ENCODE measurements at regions not wholly inside any gene's neighbourhood (a gene's known extent, or its start where the extent isn't known, plus 50 kb on each side); places are given as distances from the start of the nearest gene placed in this dataset.
"Not testable (repeated sequence)": the region's sequence is repeated elsewhere in the genome, so short reads cannot be mapped to it uniquely, and the experiment has no call there.

DNA sequence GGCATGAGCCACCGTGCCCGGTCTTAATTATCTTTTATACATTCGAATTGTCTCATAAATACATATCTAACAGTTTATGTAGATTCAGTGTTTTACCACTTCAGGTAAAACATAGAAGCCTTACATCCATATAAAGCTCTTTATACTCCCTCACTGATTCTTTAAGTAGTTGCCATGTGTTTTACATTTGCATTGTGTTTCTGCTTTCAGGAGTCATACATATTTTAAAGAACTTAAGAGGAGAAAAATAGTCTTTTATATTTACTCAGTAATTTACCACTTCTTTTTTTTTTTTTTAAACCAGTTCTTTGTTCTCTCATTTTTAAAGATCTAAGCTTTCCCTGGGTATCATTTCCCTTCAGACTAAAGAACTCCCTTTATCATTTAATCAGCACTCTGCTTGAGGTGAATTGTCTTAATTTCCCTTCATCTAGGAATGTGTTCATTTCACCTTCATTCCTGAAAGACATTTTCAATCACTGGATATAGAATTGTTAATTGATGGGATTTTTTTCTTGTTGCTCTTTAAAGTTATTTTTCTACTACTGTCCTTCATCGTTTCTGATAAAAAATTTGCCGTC is 127.1 kb upstream of the XIST start:
- H3K36me3 ChIP-seq (ENCODE audit: control insufficient read depth, low read length): peaks cover 2% of the 10 kb centered on the region
- H3K9me2 ChIP-seq (replicated peaks; ENCODE audit: control insufficient read depth, low read length): no peaks in the 10 kb centered on the region
- no peaks in the 10 kb centered on the region for H3K4me1 ChIP-seq (ENCODE audit: control insufficient read depth, low read length)
- H3K4me2 ChIP-seq (ENCODE audit: low read length): no peak overlapping the region
- H4K20me1 ChIP-seq (ENCODE audit: control insufficient read depth, insufficient read depth, low read depth, low read length): no peaks in the 10 kb centered on the region
- no peak overlapping the region for H3K27ac ChIP-seq (ENCODE audit: low read depth, low read length)
- H3K79me2 ChIP-seq (ENCODE audit: control insufficient read depth, low read length): peaks cover 73% of the 10 kb centered on the region
- H3K4me3 ChIP-seq (ENCODE audit: low read length): no peak overlapping the region
- TF ChIP-seq, protein P1, sequence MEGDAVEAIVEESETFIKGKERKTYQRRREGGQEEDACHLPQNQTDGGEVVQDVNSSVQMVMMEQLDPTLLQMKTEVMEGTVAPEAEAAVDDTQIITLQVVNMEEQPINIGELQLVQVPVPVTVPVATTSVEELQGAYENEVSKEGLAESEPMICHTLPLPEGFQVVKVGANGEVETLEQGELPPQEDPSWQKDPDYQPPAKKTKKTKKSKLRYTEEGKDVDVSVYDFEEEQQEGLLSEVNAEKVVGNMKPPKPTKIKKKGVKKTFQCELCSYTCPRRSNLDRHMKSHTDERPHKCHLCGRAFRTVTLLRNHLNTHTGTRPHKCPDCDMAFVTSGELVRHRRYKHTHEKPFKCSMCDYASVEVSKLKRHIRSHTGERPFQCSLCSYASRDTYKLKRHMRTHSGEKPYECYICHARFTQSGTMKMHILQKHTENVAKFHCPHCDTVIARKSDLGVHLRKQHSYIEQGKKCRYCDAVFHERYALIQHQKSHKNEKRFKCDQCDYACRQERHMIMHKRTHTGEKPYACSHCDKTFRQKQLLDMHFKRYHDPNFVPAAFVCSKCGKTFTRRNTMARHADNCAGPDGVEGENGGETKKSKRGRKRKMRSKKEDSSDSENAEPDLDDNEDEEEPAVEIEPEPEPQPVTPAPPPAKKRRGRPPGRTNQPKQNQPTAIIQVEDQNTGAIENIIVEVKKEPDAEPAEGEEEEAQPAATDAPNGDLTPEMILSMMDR (IDR thresholded peaks at IDR 0.05; ENCODE audit: low read depth, low read length, poor library complexity, severe bottlenecking): no peak
- TF ChIP-seq EZH2phosphoT487 (IDR thresholded peaks at IDR 0.05; ENCODE audit: borderline replicate concordance, low read length): no peak
- no peaks in the 10 kb centered on the region for H3K9me3 ChIP-seq (ENCODE audit: control insufficient read depth, insufficient read depth, low read length)
- H3K27me3 ChIP-seq (ENCODE audit: control insufficient read depth, low read length): no peaks in the 10 kb centered on the region
- no peaks in the 10 kb centered on the region for H3F3A ChIP-seq (ENCODE audit: control insufficient read depth, insufficient read depth)

DNA sequence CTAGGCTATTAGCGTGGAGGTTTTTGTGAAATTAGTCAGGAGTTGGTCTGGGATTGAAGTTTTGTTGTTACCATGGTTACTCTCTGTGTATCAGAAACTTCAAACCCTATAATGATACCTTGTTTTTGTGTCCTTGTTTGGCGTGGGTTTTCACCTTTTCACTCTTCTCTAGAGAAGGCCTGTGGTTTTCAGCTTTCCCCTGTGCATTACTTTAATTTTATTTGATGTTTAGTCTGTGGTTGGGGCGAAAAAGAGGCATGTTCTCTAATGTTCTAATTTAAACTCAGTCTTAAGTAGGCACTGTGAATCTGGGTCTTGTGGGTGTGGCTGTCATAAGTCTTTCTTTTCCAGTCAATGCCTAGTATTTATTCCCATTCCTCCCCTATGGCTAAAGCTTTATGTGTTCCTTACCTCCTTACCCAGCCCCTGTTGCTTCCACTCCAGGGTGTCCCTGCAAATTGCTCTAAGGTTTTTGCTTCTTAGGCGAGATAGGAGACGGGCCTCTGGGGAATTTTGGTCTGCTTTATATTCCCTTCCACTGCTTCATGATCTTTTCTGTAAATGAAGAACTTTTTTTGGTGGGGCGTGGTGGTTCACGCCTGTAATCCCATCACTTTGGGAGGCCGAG is 125.1 kb upstream of the XIST start:
- Histone ChIP-seq H3K36me3 (ENCODE audit: control insufficient read depth, low read length) (peaks cover 2% of the 10 kb centered on the region), H3K79me2 (ENCODE audit: control insufficient read depth, low read length) (peaks cover 83% of the 10 kb centered on the region), H3K27ac (ENCODE audit: low read depth, low read length) (no peak overlapping the region), H3K9me3 (ENCODE audit: control insufficient read depth, insufficient read depth, low read length) (no peaks in the 10 kb centered on the region), H3K4me2 (ENCODE audit: low read length) (no peak overlapping the region), H3K9me2 (replicated peaks; ENCODE audit: control insufficient read depth, low read length) (no peaks in the 10 kb centered on the region), H3F3A (ENCODE audit: control insufficient read depth, insufficient read depth) (no peaks in the 10 kb centered on the region), H3K4me1 (ENCODE audit: control insufficient read depth, low read length) (no peaks in the 10 kb centered on the region), H3K4me3 (ENCODE audit: low read length) (no peak overlapping the region), H3K27me3 (ENCODE audit: control insufficient read depth, low read length) (no peaks in the 10 kb centered on the region), H4K20me1 (ENCODE audit: control insufficient read depth, insufficient read depth, low read depth, low read length) (no peaks in the 10 kb centered on the region)
- no peak for TF ChIP-seq EZH2phosphoT487 (IDR thresholded peaks at IDR 0.05; ENCODE audit: borderline replicate concordance, low read length)
- TF ChIP-seq, protein P1 (IDR thresholded peaks at IDR 0.05; ENCODE audit: low read depth, low read length, poor library complexity, severe bottlenecking): no peak

DNA sequence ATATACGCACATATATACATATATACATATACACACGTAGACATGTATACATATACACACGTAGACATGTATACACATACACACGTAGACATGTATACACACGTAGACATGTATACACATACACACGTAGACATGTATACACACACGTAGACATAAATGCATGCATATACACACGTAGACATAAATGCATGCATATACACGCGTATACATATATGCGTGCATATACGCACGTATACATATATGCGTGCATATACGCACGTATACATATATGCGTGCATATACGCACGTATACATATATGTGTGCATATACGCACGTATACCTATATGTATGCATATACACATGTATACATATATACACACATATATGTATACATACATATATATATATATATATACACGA is 114.9 kb upstream of the XIST start:
- H3K4me2 ChIP-seq (ENCODE audit: low read length); H3K27me3 ChIP-seq (ENCODE audit: control insufficient read depth, low read length); H3K27ac ChIP-seq (ENCODE audit: low read depth, low read length); H3K9me3 ChIP-seq (ENCODE audit: control insufficient read depth, insufficient read depth, low read length); H4K20me1 ChIP-seq (ENCODE audit: control insufficient read depth, insufficient read depth, low read depth, low read length); H3K4me3 ChIP-seq (ENCODE audit: low read length); H3K4me1 ChIP-seq (ENCODE audit: control insufficient read depth, low read length); H3K9me2 ChIP-seq (replicated peaks; ENCODE audit: control insufficient read depth, low read length); H3F3A ChIP-seq (ENCODE audit: control insufficient read depth, insufficient read depth): not testable (repeated sequence)
- Histone ChIP-seq H3K79me2 (ENCODE audit: control insufficient read depth, low read length) (peaks cover 75% of the 10 kb centered on the region), H3K36me3 (ENCODE audit: control insufficient read depth, low read length) (peaks cover 16% of the 10 kb centered on the region)

DNA sequence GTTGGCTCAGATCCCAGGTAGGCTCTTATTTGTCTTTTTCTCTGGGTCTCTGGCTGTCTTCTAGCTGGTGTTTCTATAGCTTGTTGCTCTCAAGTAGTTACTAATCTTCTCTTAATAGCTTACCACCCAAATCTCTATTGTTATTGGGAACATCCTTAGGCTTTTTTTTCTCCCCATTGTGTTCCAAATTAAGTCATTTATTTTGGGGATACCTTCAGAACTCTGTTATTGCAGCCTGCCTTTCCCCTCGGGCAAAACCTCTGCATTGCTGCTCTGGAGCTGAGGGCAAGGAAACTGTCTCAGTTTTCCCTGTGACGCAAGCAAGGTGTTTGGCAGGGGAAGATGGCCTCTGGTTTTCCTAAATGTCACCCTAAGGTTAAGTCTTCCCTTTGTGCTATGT is 113.3 kb upstream of the XIST start:
- peaks cover 18% of the 10 kb centered on the region for H3K36me3 ChIP-seq (ENCODE audit: control insufficient read depth, low read length)
- no peak overlapping the region for H3K4me3 ChIP-seq (ENCODE audit: low read length)

More for the DNA sequence above, 113.3 kb upstream of the XIST start:
- no peak for TF ChIP-seq EZH2phosphoT487 (IDR thresholded peaks at IDR 0.05; ENCODE audit: borderline replicate concordance, low read length)
- TF ChIP-seq, protein P1 (IDR thresholded peaks at IDR 0.05; ENCODE audit: low read depth, low read length, poor library complexity, severe bottlenecking): no peak
- Histone ChIP-seq H3K4me2 (ENCODE audit: low read length) (no peak overlapping the region), H3F3A (ENCODE audit: control insufficient read depth, insufficient read depth) (no peaks in the 10 kb centered on the region), H3K9me2 (replicated peaks; ENCODE audit: control insufficient read depth, low read length) (no peaks in the 10 kb centered on the region), H3K79me2 (ENCODE audit: control insufficient read depth, low read length) (peaks cover 80% of the 10 kb centered on the region), H3K27ac (ENCODE audit: low read depth, low read length) (no peak overlapping the region), H3K4me1 (ENCODE audit: control insufficient read depth, low read length) (no peaks in the 10 kb centered on the region), H3K9me3 (ENCODE audit: control insufficient read depth, insufficient read depth, low read length) (no peaks in the 10 kb centered on the region), H4K20me1 (ENCODE audit: control insufficient read depth, insufficient read depth, low read depth, low read length) (no peaks in the 10 kb centered on the region), H3K27me3 (ENCODE audit: control insufficient read depth, low read length) (no peaks in the 10 kb centered on the region)

All from DOHH2 (cell line).